GM13976 (cell line): ENCODE measurements at regions not wholly inside any gene's neighbourhood (a gene's known extent, or its start where the extent isn't known, plus 50 kb on each side); places are given as distances from the start of the nearest gene placed in this dataset.

Experiments
- DNase-seq: peaks from one replicate; pipeline ENCODE4 v3.0.0; 2012; ENCODE audit warnings: low spot score
- CTCF ChIP-seq: IDR thresholded peaks from 2 replicates; pipeline ENCODE4 v1.5.1; 2012; ENCODE audit warnings: borderline replicate concordance, mild to moderate bottlenecking; ENCODE audit not compliant: insufficient read depth; ENCODE audit errors: extremely low read depth, missing control alignments, control extremely low read depth
- in situ Hi-C: fragments of 300-500 bp; cut with MboI; formaldehyde crosslinking; loops from one replicate; pipeline ENCODE4 v1.12.0; 2022; ENCODE audit warnings: low sequenced_read_pairs, mixed read lengths, inconsistent platforms; ENCODE audit not compliant: unreplicated experiment

GRCh38 chr9:118439441-118439840 is 735.2 kb downstream of the TLR4 start:
- in situ Hi-C loops: no loop called here
- no peak for DNase-seq
- TF ChIP-seq CTCF: no peak

GRCh38 chr9:118444403-118444802 is 740.2 kb downstream of the TLR4 start:
- DNase-seq: no peak
- in situ Hi-C loops: no loop called here
- no peak for TF ChIP-seq CTCF

GRCh38 chr9:118446943-118447639 is 742.9 kb downstream of the TLR4 start:
- TF ChIP-seq CTCF: no peak
- in situ Hi-C loops: no loop called here

GRCh38 chr9:118449554-118449953 is 745.4 kb downstream of the TLR4 start:
- no peak for DNase-seq
- TF ChIP-seq CTCF: no peak
- in situ Hi-C loops: no loop called here

More at GRCh38 chr9:118446943-118447639, 742.9 kb downstream of the TLR4 start:
- no peak for DNase-seq

GRCh38 chr9:118455259-118455658 is 751.1 kb downstream of the TLR4 start:
- no peak for DNase-seq
- in situ Hi-C loops: no loop called here
- TF ChIP-seq CTCF: no peak

- in situ Hi-C loops: no loop called here
- TF ChIP-seq CTCF: no peak
- no peak for DNase-seq
Measured at GRCh38 chr9:118455788-118456187, 751.6 kb downstream of the TLR4 start.
